ACC112 (cell line): ENCODE measurements at regions not wholly inside any gene's neighbourhood (a gene's known extent, or its start where the extent isn't known, plus 50 kb on each side); places are given as distances from the start of the nearest gene placed in this dataset.

Source experiments
- H2AFZ ChIP-seq: fragments of 200-600 bp; sonication (generic); one replicate; pipeline ENCODE4 v1.6.0; 2017; ENCODE audit warnings: antibody characterized with exemption, low read length; ENCODE audit not compliant: unreplicated experiment
- H3K27ac ChIP-seq: fragments of 200-600 bp; sonication (generic); 2 replicates; pipeline ENCODE4 v1.5.1; 2014; ENCODE audit warnings: low read depth, mild to moderate bottlenecking, antibody characterized with exemption, low read length, moderate library complexity
- H3K27me3 ChIP-seq: fragments of 200-600 bp; sonication (generic); 2 replicates; pipeline ENCODE4 v1.6.1; 2014; ENCODE audit warnings: mild to moderate bottlenecking, antibody characterized with exemption, low read length, moderate library complexity, mixed read lengths; ENCODE audit not compliant: insufficient read depth
- H3K36me3 ChIP-seq: fragments of 200-600 bp; sonication (generic); 2 replicates; pipeline ENCODE4 v1.6.1; 2016; ENCODE audit warnings: mild to moderate bottlenecking, antibody characterized with exemption, low read length, moderate library complexity, mixed read lengths; ENCODE audit not compliant: insufficient read depth
- H3K4me1 ChIP-seq: fragments of 200-600 bp; sonication (generic); one replicate; pipeline ENCODE4 v1.6.1; 2016; ENCODE audit warnings: low read length, mixed read lengths; ENCODE audit not compliant: insufficient read depth, unreplicated experiment, control insufficient read depth
- H3K4me3 ChIP-seq: fragments of 200-600 bp; sonication (generic); 2 replicates; pipeline ENCODE4 v1.5.1; 2014; ENCODE audit warnings: mild to moderate bottlenecking, low read depth, low read length
- H3K79me2 ChIP-seq: fragments of 200-600 bp; sonication (generic); one replicate; pipeline ENCODE4 v1.6.0; 2016; ENCODE audit warnings: low read length; ENCODE audit not compliant: control insufficient read depth, unreplicated experiment, insufficient read depth

GRCh38 chr13:89541091-89542030 lies 1806.1 kb upstream of the MIR17HG start:
- no peak overlapping the region for H2AFZ ChIP-seq
- no peaks in the 10 kb centered on the region for H3K36me3 ChIP-seq
- H3K79me2 ChIP-seq: no peaks in the 10 kb centered on the region
- no peak overlapping the region for H3K4me3 ChIP-seq
- H3K4me1 ChIP-seq: peaks cover 9% of the 10 kb centered on the region
- H3K27ac ChIP-seq: no peak overlapping the region
- no peaks in the 10 kb centered on the region for H3K27me3 ChIP-seq

- H3K4me3 ChIP-seq: no peak overlapping the region
- H2AFZ ChIP-seq: no peak overlapping the region
- no peaks in the 10 kb centered on the region for H3K4me1 ChIP-seq
- H3K79me2 ChIP-seq: no peaks in the 10 kb centered on the region
- no peaks in the 10 kb centered on the region for H3K27me3 ChIP-seq
- H3K36me3 ChIP-seq: no peaks in the 10 kb centered on the region
- H3K27ac ChIP-seq: no peak overlapping the region
Measured at GRCh38 chr13:89550938-89551337, 1796.5 kb upstream of the MIR17HG start.

GRCh38 chr13:89554801-89555200 lies 1792.7 kb upstream of the MIR17HG start:
- Histone ChIP-seq H2AFZ (no peak overlapping the region), H3K27me3 (no peaks in the 10 kb centered on the region)

GRCh38 chr13:89565476-89566100 lies 1781.9 kb upstream of the MIR17HG start:
- Histone ChIP-seq H3K36me3 (no peaks in the 10 kb centered on the region), H3K4me1 (no peaks in the 10 kb centered on the region), H3K4me3 (no peak overlapping the region), H3K27me3 (no peaks in the 10 kb centered on the region), H2AFZ (no peak overlapping the region), H3K79me2 (no peaks in the 10 kb centered on the region), H3K27ac (no peak overlapping the region)

More at GRCh38 chr13:89554801-89555200, 1792.7 kb upstream of the MIR17HG start:
- no peaks in the 10 kb centered on the region for H3K36me3 ChIP-seq
- no peak overlapping the region for H3K27ac ChIP-seq
- H3K4me3 ChIP-seq: no peak overlapping the region
- no peaks in the 10 kb centered on the region for H3K4me1 ChIP-seq
- H3K79me2 ChIP-seq: no peaks in the 10 kb centered on the region

- Histone ChIP-seq H3K79me2 (no peaks in the 10 kb centered on the region), H2AFZ (no peak overlapping the region), H3K27me3 (no peaks in the 10 kb centered on the region), H3K36me3 (no peaks in the 10 kb centered on the region), H3K27ac (no peak overlapping the region), H3K4me3 (no peak overlapping the region), H3K4me1 (no peaks in the 10 kb centered on the region)
Measured at GRCh38 chr13:89567025-89567424, 1780.5 kb upstream of the MIR17HG start.

- Histone ChIP-seq H3K79me2 (no peaks in the 10 kb centered on the region), H3K36me3 (no peaks in the 10 kb centered on the region), H3K27me3 (no peaks in the 10 kb centered on the region), H3K4me3 (no peak overlapping the region), H3K4me1 (no peaks in the 10 kb centered on the region), H3K27ac (no peak overlapping the region), H2AFZ (no peak overlapping the region)
Measured at GRCh38 chr13:89568276-89568675, 1779.2 kb upstream of the MIR17HG start.

- H3K4me1 ChIP-seq: no peaks in the 10 kb centered on the region
Measured at GRCh38 chr13:89568746-89569145, 1778.7 kb upstream of the MIR17HG start.

GRCh38 chr13:89571676-89572075 lies 1775.8 kb upstream of the MIR17HG start:
- H3K36me3 ChIP-seq: no peaks in the 10 kb centered on the region
- H3K4me3 ChIP-seq: no peak overlapping the region
- no peaks in the 10 kb centered on the region for H3K79me2 ChIP-seq
- H3K27me3 ChIP-seq: no peaks in the 10 kb centered on the region
- no peak overlapping the region for H2AFZ ChIP-seq
- H3K27ac ChIP-seq: no peak overlapping the region
- H3K4me1 ChIP-seq: no peaks in the 10 kb centered on the region

More at GRCh38 chr13:89568746-89569145, 1778.7 kb upstream of the MIR17HG start:
- H3K36me3 ChIP-seq: no peaks in the 10 kb centered on the region
- no peaks in the 10 kb centered on the region for H3K27me3 ChIP-seq
- no peak overlapping the region for H3K27ac ChIP-seq
- H3K79me2 ChIP-seq: no peaks in the 10 kb centered on the region
- H3K4me3 ChIP-seq: no peak overlapping the region
- H2AFZ ChIP-seq: no peak overlapping the region

GRCh38 chr13:89574077-89574476 lies 1773.4 kb upstream of the MIR17HG start:
- Histone ChIP-seq H3K36me3 (no peaks in the 10 kb centered on the region), H3K79me2 (no peaks in the 10 kb centered on the region), H3K27ac (no peak overlapping the region), H3K27me3 (no peaks in the 10 kb centered on the region), H2AFZ (no peak overlapping the region), H3K4me3 (no peak overlapping the region), H3K4me1 (no peaks in the 10 kb centered on the region)

- H3K4me1 ChIP-seq: no peaks in the 10 kb centered on the region
- H2AFZ ChIP-seq: no peak overlapping the region
- no peaks in the 10 kb centered on the region for H3K79me2 ChIP-seq
- no peaks in the 10 kb centered on the region for H3K36me3 ChIP-seq
- H3K27me3 ChIP-seq: no peaks in the 10 kb centered on the region
- H3K27ac ChIP-seq: no peak overlapping the region
- H3K4me3 ChIP-seq: no peak overlapping the region
Measured at GRCh38 chr13:89577301-89577700, 1770.2 kb upstream of the MIR17HG start.
